WTC11 (cell line): ENCODE measurements at regions not wholly inside any gene's neighbourhood (a gene's known extent, or its start where the extent isn't known, plus 50 kb on each side); places are given as distances from the start of the nearest gene placed in this dataset.

Source experiments
- ATAC-seq: fragments of 200-7000 bp; cut with Tn5 transposase; 2 replicates; pipeline ENCODE4 v1.10.0; 2021; ENCODE audit warnings: mild to moderate bottlenecking, moderate library complexity
- CTCF ChIA-PET: fragments of 300-600 bp; sonication (Branson Sonifier 250); formaldehyde crosslinking; loops from one replicate; lab custom pipeline; 2021; ENCODE audit warnings: antibody characterized with exemption; lab: Charles Lee
- POLR2A ChIA-PET: fragments of 350-600 bp; sonication (Branson Sonifier 250); formaldehyde crosslinking; loops from one replicate; lab custom pipeline; 2021; ENCODE audit warnings: antibody characterized with exemption; lab: Charles Lee
- DNase-seq: peaks from one replicate; pipeline ENCODE4 v3.0.0; 2021; ENCODE audit warnings: low spot score
- H3K27ac Mint-ChIP-seq: 2 replicates; pipeline ENCODE4 v1.8.0; 2021; ENCODE audit warnings: mixed read lengths
- H3K27me3 Mint-ChIP-seq: 2 replicates; pipeline ENCODE4 v1.8.0; 2021; ENCODE audit warnings: low read depth, mild to moderate bottlenecking, moderate library complexity, mixed read lengths
- H3K36me3 Mint-ChIP-seq: 2 replicates; pipeline ENCODE4 v1.8.0; 2021; ENCODE audit warnings: mixed read lengths
- H3K4me1 Mint-ChIP-seq: 2 replicates; pipeline ENCODE4 v1.8.0; 2022; ENCODE audit warnings: mixed read lengths
- H3K4me3 Mint-ChIP-seq: 2 replicates; pipeline ENCODE4 v1.8.0; 2021; ENCODE audit warnings: mild to moderate bottlenecking, moderate library complexity, mixed read lengths
- H3K9me3 Mint-ChIP-seq: 2 replicates; pipeline ENCODE4 v1.8.0; 2021; ENCODE audit warnings: mixed read lengths
- E2F5 ChIP-seq: sonication (generic); formaldehyde crosslinking; IDR thresholded peaks from 2 replicates; pipeline ENCODE4 v1.8.1; 2022; ENCODE audit warnings: mild to moderate bottlenecking, moderate library complexity, missing genetic modification reagents
- ESRRA ChIP-seq: sonication (generic); formaldehyde crosslinking; IDR thresholded peaks from 2 replicates; pipeline ENCODE4 v1.8.1; 2022; ENCODE audit warnings: mild to moderate bottlenecking, missing genetic modification reagents, borderline replicate concordance
- FOXP1 ChIP-seq: sonication (generic); formaldehyde crosslinking; IDR thresholded peaks from 2 replicates; pipeline ENCODE4 v1.8.0; 2022; ENCODE audit warnings: missing genetic modification reagents, mild to moderate bottlenecking, moderate library complexity, borderline replicate concordance
- GRHL2 ChIP-seq: fragments of 250-450 bp; sonication (Bioruptor Pico); IDR thresholded peaks from 2 replicates; pipeline ENCODE4 v1.8.0; 2022; ENCODE audit warnings: mild to moderate bottlenecking, moderate library complexity; ENCODE audit not compliant: insufficient replicate concordance, severe bottlenecking
- JUN ChIP-seq: sonication (generic); formaldehyde crosslinking; IDR thresholded peaks from 2 replicates; pipeline ENCODE4 v1.8.0; 2023; ENCODE audit warnings: mild to moderate bottlenecking, missing genetic modification reagents
- MLX ChIP-seq: sonication (generic); formaldehyde crosslinking; IDR thresholded peaks from 2 replicates; pipeline ENCODE4 v1.8.1; 2023; ENCODE audit warnings: mild to moderate bottlenecking, missing genetic modification reagents, moderate library complexity
- MXD4 ChIP-seq: fragments of 250-450 bp; sonication (Bioruptor Pico); IDR thresholded peaks from 2 replicates; pipeline ENCODE4 v1.8.0; 2021; ENCODE audit warnings: mild to moderate bottlenecking, moderate library complexity, borderline replicate concordance
- NFE2L1 ChIP-seq: sonication (generic); formaldehyde crosslinking; IDR thresholded peaks from 2 replicates; pipeline ENCODE4 v1.8.1; 2023; ENCODE audit warnings: missing genetic modification reagents
- TP53 ChIP-seq: sonication (generic); formaldehyde crosslinking; IDR thresholded peaks from 2 replicates; pipeline ENCODE4 v1.8.1; 2023; ENCODE audit warnings: mild to moderate bottlenecking, missing genetic modification reagents
- ZNF219 ChIP-seq: sonication (generic); formaldehyde crosslinking; IDR thresholded peaks from 2 replicates; pipeline ENCODE4 v1.8.0; 2023; ENCODE audit warnings: missing genetic modification reagents, mild to moderate bottlenecking, borderline replicate concordance
- ZNF317 ChIP-seq: sonication (generic); formaldehyde crosslinking; IDR thresholded peaks from 2 replicates; pipeline ENCODE4 v1.8.1; 2023; ENCODE audit warnings: low read depth, mild to moderate bottlenecking, moderate library complexity, missing genetic modification reagents, borderline replicate concordance
- ZNF671 ChIP-seq: fragments of 250-450 bp; sonication (Bioruptor Pico); IDR thresholded peaks from 2 replicates; pipeline ENCODE4 v1.8.0; 2021; ENCODE audit warnings: mild to moderate bottlenecking
- ZSCAN18 ChIP-seq: fragments of 250-450 bp; sonication (Bioruptor Pico); IDR thresholded peaks from 2 replicates; pipeline ENCODE4 v2.1.2; 2022; ENCODE audit warnings: mild to moderate bottlenecking, moderate library complexity
- TF ChIP-seq, protein P1 (sequence below): fragments of 200-600 bp; IDR thresholded peaks from 2 replicates; pipeline ENCODE4 v1.8.0; 2022; ENCODE audit warnings: antibody characterized with exemption
- TF ChIP-seq, protein P2 (sequence below): sonication (generic); formaldehyde crosslinking; IDR thresholded peaks from 2 replicates; pipeline ENCODE4 v1.8.0; 2022; ENCODE audit warnings: mild to moderate bottlenecking, missing genetic modification reagents
- TF ChIP-seq, protein P3 (sequence below): fragments of 250-450 bp; sonication (Bioruptor Pico); IDR thresholded peaks from 2 replicates; pipeline ENCODE4 v1.9.0; 2021; ENCODE audit warnings: moderate library complexity, mild to moderate bottlenecking, inconsistent platforms, borderline replicate concordance
- TF ChIP-seq, protein P4 (sequence below): fragments of 250-450 bp; sonication (Bioruptor Pico); IDR thresholded peaks from 2 replicates; pipeline ENCODE4 v1.8.0; 2021; ENCODE audit warnings: mild to moderate bottlenecking

DNA sequence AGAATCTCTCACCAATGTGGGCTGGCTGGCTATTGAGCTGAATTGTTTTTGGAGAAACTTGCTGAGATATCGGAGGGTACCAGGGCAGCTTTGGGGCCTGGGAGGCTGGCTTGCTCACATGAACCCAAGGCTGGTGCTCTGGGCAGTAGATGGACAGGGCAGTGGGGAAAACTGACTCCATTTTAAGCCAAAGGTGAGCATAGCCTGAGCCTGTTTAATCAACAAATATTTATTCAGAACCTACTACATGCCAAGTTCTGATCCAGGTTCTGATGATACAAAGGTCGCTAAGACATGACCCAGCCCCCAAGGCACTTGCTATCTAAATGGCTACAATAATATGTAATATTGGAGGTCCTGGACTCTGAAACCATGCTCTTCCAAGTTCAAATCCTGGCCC, 86.6 kb downstream of the BUB3 start:
- TF ChIP-seq ZSCAN18 (CRISPR knock-in tag) (no peak), NFE2L1 (CRISPR knock-in tag) (no peak), ZNF219 (CRISPR knock-in tag) (no peak), ESRRA (CRISPR knock-in tag) (no peak), JUN (no peak), ZNF317 (CRISPR knock-in tag) (no peak), GRHL2 (CRISPR knock-in tag) (no peak), MXD4 (CRISPR knock-in tag) (no peak), ZNF671 (CRISPR knock-in tag) (no peak), FOXP1 (CRISPR knock-in tag) (no peak), TP53 (CRISPR knock-in tag) (no peak), MLX (CRISPR knock-in tag) (no peak)
- TF ChIP-seq, protein P1, sequence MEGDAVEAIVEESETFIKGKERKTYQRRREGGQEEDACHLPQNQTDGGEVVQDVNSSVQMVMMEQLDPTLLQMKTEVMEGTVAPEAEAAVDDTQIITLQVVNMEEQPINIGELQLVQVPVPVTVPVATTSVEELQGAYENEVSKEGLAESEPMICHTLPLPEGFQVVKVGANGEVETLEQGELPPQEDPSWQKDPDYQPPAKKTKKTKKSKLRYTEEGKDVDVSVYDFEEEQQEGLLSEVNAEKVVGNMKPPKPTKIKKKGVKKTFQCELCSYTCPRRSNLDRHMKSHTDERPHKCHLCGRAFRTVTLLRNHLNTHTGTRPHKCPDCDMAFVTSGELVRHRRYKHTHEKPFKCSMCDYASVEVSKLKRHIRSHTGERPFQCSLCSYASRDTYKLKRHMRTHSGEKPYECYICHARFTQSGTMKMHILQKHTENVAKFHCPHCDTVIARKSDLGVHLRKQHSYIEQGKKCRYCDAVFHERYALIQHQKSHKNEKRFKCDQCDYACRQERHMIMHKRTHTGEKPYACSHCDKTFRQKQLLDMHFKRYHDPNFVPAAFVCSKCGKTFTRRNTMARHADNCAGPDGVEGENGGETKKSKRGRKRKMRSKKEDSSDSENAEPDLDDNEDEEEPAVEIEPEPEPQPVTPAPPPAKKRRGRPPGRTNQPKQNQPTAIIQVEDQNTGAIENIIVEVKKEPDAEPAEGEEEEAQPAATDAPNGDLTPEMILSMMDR, result no peak
- TF ChIP-seq, protein P2, sequence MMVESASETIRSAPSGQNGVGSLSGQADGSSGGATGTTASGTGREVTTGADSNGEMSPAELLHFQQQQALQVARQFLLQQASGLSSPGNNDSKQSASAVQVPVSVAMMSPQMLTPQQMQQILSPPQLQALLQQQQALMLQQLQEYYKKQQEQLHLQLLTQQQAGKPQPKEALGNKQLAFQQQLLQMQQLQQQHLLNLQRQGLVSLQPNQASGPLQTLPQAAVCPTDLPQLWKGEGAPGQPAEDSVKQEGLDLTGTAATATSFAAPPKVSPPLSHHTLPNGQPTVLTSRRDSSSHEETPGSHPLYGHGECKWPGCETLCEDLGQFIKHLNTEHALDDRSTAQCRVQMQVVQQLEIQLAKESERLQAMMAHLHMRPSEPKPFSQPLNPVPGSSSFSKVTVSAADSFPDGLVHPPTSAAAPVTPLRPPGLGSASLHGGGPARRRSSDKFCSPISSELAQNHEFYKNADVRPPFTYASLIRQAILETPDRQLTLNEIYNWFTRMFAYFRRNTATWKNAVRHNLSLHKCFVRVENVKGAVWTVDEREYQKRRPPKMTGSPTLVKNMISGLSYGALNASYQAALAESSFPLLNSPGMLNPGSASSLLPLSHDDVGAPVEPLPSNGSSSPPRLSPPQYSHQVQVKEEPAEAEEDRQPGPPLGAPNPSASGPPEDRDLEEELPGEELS (CRISPR knock-in tag), result no peak
- TF ChIP-seq, protein P3, sequence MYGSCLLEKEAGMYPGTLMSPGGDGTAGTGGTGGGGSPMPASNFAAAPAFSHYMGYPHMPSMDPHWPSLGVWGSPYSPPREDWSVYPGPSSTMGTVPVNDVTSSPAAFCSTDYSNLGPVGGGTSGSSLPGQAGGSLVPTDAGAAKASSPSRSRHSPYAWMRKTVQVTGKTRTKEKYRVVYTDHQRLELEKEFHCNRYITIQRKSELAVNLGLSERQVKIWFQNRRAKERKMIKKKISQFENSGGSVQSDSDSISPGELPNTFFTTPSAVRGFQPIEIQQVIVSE (CRISPR knock-in tag), result no peak
- TF ChIP-seq, protein P4, sequence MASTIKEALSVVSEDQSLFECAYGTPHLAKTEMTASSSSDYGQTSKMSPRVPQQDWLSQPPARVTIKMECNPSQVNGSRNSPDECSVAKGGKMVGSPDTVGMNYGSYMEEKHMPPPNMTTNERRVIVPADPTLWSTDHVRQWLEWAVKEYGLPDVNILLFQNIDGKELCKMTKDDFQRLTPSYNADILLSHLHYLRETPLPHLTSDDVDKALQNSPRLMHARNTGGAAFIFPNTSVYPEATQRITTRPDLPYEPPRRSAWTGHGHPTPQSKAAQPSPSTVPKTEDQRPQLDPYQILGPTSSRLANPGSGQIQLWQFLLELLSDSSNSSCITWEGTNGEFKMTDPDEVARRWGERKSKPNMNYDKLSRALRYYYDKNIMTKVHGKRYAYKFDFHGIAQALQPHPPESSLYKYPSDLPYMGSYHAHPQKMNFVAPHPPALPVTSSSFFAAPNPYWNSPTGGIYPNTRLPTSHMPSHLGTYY, result no peak
- ATAC-seq (no peak), DNase-seq (no peak)
- no peaks in the 10 kb centered on the region for H3K9me3 Mint-ChIP-seq
- no peaks in the 10 kb centered on the region for H3K27me3 Mint-ChIP-seq
- CTCF ChIA-PET, result interaction anchor here (1.9 kb wide), 1 partner anchor 197 kb away, joined by 4 read pairs; no protein-coding TSS in a partner anchor
- H3K4me1 Mint-ChIP-seq, result peaks cover 6% of the 10 kb centered on the region
- no peak overlapping the region for H3K27ac Mint-ChIP-seq
- no peak overlapping the region for H3K4me3 Mint-ChIP-seq
- 0 out of 2 replicates have a peak, but pooled peaks cover 2% of the 10 kb centered on the region for H3K36me3 Mint-ChIP-seq
- POLR2A ChIA-PET, result no interaction called here

GRCh38 chr10:123241391-123242141, 87.4 kb downstream of the BUB3 start:
- ATAC-seq (no peak), DNase-seq (no peak)
- Mint-ChIP-seq H3K9me3 (no peaks in the 10 kb centered on the region), H3K4me1 (peaks cover 6% of the 10 kb centered on the region), H3K27me3 (no peaks in the 10 kb centered on the region), H3K36me3 (0 out of 2 replicates have a peak, but pooled peaks cover 2% of the 10 kb centered on the region), H3K27ac (no peak overlapping the region), H3K4me3 (no peak overlapping the region)
- TF ChIP-seq E2F5 (CRISPR knock-in tag), result no peak
- POLR2A ChIA-PET, result no interaction called here
- CTCF ChIA-PET, result no interaction called here
